Neural cell (in vitro differentiated cells): ENCODE measurements at regions not wholly inside any gene's neighbourhood (a gene's known extent, or its start where the extent isn't known, plus 50 kb on each side); places are given as distances from the start of the nearest gene placed in this dataset.

Experiments used
- CTCF ChIP-seq: fragments of 450-650 bp; IDR thresholded peaks from 2 replicates; pipeline ENCODE4 v1.5.1; 2014; ENCODE audit warnings: antibody characterized with exemption, mild to moderate bottlenecking, moderate library complexity; ENCODE audit not compliant: poor library complexity, severe bottlenecking
- POLR2AphosphoS5 ChIP-seq: IDR thresholded peaks from 2 replicates; pipeline ENCODE4 v1.6.1; 2012

- TF ChIP-seq CTCF (no peak), POLR2AphosphoS5 (no peak)
These were observed 1291.0 kb downstream of the TBC1D22A start for GRCh38 chr22:48053486-48053885.
